ENCODE measurements at regions not wholly inside any gene's neighbourhood (a gene's known extent, or its start where the extent isn't known, plus 50 kb on each side); places are given as distances from the start of the nearest gene placed in this dataset.

GRCh38 chrX:104307341-104307740 lies 52.6 kb upstream of the ESX1 start:
- DNase-seq (ENCODE audit: low read depth in 2 of 2) = no peak

DNA sequence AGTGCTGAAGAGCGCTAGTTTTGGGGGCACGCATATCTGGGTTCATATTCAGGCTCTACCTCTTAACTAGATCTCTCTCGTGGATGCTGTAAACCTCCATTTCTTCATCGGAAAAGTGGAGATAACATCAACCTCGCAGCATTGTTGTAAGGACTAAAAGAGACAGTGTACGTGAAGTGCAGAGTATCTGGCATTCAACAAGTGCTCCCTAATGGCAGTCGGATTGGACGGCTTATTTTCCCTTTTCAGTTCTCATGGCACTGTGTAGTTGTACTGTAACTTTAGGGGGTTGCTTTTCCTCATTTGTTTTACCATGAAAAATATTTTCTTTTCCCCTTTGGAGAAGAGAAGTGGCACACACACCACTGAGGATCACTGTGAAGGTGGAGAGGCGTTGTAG lies 51.4 kb upstream of the ESX1 start:
- DNase-seq (ENCODE audit: low read depth in 2 of 2) = no peak
